Frontal cortex (tissue), 3 donors: ENCODE measurements at regions not wholly inside any gene's neighbourhood (a gene's known extent, or its start where the extent isn't known, plus 50 kb on each side); places are given as distances from the start of the nearest gene placed in this dataset.

Experiments used
- DNase-seq, 2 donors: peaks; one replicate each; pipeline ENCODE4 v3.0.0; 2012; ENCODE audit warnings: low spot score in 2 of 2
- FAIRE-seq: peaks from 2 replicates; lab custom pipeline; 2012; peaks lifted over from hg19 to GRCh38; lab: Jason Lieb, UNC
- donor health status: control.
- donor health status: control.
- donor health status: control.

DNA sequence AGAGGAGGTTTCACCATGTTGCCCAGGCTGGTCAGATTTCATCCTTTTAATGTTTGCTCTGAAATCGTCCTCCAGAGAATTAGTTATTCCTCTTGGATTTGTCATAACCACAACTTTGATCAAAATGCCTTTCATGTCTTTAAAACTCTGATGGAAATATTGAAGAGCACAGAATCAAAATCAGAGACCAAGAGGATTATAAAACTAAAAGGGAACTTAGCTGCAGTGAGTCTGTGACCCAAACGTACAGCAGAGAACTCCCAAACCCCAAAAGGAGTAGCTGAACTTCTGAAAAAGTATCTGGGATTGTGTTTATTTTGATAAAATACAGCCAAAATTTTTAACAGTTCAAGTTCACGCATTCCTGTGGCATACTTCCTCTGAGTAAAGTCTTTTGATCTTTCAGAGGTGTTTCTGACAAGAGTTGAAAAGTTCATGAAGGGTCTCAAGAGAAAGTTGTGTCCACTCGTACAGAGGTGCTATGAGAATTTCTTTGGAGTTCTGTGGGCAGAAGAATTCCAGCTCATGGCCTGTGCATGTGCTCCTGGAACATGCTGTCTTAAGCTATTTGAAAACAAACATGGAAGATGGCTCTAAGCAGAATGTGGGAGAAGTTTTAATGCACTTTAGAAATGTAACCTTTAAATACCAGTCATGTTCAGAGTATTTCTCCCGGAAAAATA is 124.0 kb downstream of the ESM1 start:
- no peak for FAIRE-seq
- DNase-seq: no peak

DNA sequence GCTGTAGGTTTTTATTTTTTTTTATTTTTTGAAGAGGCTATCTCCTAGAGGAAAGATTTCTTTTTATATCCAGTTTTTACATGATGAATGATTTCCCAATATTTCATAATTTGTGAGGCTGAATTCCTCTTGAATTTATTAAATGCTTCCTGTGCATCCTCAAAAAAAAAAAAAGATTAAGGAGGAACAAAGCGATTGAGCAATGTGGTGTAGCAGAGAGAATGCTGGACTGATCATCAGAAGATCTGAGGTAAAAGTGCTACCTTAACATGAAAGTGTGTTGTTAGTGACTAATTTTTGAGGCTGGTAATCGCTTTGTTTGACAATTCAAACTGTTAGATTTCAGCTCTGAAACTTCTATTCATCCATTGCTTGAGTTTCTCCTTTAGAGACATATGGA is 125.1 kb downstream of the ESM1 start:
- FAIRE-seq (no peak), DNase-seq (no peak)

- FAIRE-seq: no peak
- DNase-seq: no peak
These were observed 126.1 kb downstream of the ESM1 start for GRCh38 chr5:54859316-54859715.

GRCh38 chr5:54854883-54855581 is 130.4 kb downstream of the ESM1 start:
- no peak for DNase-seq
- FAIRE-seq: no peak

- FAIRE-seq (no peak), DNase-seq (no peak)
These were observed 133.4 kb downstream of the ESM1 start for GRCh38 chr5:54852007-54852406.

DNA sequence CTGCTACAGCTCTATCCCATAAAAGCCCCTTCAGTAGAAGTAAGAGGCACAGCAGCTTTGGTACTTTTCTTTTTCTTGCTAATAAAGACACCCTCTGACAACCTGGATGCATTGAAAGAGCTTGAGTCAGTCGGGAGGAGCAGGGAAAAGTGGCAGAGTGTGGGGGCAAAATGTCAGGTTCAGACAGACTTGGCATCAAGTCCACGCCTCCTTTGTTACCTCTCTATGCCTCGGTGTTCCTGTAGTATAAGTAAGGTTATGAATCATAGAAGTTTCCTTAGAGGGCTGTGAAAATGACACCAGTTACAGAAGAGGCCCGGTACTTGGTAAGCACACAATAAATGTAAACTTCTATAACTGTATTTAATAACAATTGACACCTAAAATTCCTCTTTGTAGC is 133.9 kb downstream of the ESM1 start:
- DNase-seq (no peak), FAIRE-seq (no peak)

DNA sequence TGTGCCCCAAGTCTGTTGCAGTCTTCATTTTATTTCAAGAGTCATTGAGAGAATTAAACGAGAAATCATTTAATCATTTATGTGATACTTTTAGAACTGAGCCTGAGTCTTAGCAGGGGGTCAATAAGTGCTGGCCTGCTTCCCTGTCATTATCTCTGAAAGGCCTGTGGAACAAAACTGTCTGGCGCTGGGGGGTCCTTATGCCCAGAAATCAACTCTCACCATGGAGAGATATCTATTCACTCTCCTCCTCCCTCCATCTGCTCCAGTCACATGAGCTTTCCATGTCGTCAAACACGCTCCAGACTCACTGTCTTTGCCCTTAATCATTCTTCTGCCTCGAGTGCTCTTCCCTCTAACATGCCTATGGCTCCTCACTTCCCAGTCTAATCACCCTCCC is 136.8 kb downstream of the ESM1 start:
- no peak for DNase-seq
- no peak for FAIRE-seq

- FAIRE-seq (no peak), DNase-seq (no peak)
These were observed 139.8 kb downstream of the ESM1 start for GRCh38 chr5:54845567-54845941.

GRCh38 chr5:54844905-54845566 is 140.4 kb downstream of the ESM1 start:
- no peak for DNase-seq
- FAIRE-seq: peak; percentile 93

- DNase-seq (no peak), FAIRE-seq (no peak)
These were observed 141.1 kb downstream of the ESM1 start for GRCh38 chr5:54844266-54844665.

DNA sequence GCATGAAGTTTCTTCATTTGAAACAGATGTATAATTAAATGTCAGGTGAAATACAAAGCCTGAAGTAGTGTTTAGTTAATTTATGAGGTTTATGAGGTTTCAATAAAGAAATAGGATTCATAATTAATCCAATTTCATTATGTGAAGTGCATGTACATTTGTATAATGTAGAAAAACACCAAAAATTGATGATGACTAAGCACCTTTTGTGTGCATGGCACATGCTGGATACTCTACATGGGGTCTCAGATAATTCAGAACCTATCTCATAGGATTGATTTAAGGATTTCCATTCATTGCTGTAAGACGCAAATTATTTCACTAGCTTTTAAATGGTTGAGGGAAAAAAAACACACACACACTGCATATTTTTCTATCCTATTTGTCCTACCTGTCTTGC is 143.9 kb downstream of the ESM1 start:
- no peak for FAIRE-seq
- no peak for DNase-seq

DNA sequence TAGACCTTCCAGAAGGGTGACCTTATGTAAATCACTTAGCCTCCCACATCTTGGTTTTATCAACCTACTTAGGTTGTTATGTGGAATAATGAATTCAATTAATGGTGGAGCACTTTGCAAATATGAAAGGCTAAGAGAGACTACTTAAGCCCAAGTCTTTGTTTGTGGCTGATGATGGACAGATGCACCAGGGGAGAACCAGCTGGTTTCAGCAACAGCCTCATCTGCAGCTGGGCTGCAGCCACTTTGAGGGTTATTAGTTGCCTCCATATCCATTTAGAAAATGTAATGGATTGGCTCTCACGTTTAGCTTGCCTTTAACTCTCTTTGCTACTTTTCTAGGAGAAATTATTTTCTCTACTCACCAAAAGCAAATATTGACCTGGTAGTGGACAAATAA is 146.6 kb downstream of the ESM1 start:
- no peak for FAIRE-seq
- DNase-seq: no peak

DNA sequence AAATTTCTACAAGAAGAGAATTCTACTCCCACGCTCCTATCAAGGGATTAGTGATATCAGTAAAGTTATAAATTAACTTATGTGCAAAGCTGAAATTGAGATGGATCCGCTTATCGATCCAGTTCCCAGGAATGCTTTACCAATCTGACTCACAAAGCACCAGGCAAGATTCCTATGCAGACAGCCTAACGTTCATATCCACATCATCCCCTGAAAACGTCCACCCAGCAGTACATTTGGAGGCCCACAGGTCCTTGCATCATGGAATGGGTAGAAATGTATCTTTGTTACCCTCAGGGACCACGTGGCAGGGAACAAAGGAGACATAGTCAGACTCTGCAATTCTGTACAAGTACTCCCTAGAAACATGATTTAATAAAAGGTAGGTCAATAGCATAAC is 147.4 kb downstream of the ESM1 start:
- DNase-seq: no peak
- FAIRE-seq: no peak

GRCh38 chr5:54837093-54837492 is 148.3 kb downstream of the ESM1 start:
- FAIRE-seq (no peak), DNase-seq (no peak)

- DNase-seq (no peak), FAIRE-seq (no peak)
These were observed 149.7 kb downstream of the ESM1 start for GRCh38 chr5:54835647-54836046.

DNA sequence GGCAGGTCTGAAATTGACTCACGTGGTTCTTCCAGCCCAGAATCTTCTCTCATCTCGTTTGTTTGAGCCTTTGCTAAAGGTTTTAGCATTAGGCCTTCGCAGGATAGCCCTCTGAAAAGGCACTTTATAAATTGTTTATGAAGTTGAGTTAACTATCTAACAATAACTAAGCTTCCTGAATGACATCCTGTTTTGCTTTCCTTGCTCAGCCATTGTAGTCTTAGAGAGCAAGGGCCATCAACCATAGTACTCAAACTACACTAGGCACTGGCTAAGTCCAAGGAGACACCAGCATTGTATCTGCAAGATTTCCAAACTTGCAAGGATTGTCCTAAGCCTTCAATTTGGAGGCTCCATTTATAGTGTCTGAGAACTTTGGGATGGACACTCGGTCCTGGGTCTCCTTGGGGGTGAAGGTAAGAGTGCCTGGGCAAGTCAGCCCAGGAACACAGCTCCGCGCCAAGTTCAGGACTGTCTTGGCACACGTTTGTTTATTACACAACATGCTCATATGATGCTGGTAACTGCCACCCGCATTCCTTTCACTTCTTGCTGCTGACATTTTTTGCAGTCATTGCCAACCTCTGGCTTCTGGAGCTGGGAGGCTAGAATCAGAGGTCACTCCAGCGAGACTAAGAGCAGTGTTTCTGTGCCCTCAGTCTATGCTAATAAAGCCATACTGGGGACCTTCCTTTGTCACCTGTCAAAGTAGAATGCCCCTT is 151.1 kb downstream of the ESM1 start:
- DNase-seq: no peak
- FAIRE-seq: no peak

- no peak for DNase-seq
- no peak for FAIRE-seq
These were observed 151.8 kb downstream of the ESM1 start for GRCh38 chr5:54833590-54833989.

DNA sequence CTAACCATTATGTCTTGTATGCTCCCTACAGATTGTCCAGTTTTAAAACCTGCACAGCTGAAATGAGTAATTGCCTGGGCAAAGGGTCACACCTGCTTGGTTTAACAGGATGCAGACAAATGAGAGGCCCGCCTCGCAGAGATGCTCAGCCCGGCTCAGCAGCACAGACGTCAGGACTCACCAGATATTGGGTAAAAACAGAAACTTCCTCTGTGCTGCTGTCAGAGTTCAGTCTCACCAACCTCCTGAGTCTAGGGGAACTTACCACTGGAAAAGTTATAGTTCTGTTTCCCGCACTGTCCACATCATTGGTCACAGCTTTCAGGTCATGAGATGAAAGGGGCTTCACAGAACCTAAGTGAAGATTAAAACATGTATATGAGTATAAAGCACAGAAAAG is 152.5 kb downstream of the ESM1 start:
- DNase-seq: no peak
- no peak for FAIRE-seq

DNA sequence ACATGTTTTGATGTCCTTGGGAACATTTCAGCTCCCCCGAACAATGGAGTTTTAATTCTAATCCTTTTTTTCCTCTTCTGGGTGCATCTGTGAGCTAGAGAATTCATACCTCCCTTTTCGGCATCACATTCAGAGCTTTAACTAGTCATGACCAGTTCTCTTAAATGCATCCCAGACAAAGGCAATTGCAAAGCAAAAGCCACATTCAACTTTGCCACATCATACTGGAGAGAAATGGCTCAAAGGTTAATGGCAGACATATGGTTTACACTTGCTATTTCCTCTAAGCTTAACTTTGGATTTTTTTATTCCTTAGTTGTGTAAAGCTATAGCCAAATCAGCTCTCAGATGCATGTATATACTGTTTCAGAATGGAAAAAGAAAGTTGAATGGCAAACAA is 153.3 kb downstream of the ESM1 start:
- DNase-seq: no peak
- no peak for FAIRE-seq

DNA sequence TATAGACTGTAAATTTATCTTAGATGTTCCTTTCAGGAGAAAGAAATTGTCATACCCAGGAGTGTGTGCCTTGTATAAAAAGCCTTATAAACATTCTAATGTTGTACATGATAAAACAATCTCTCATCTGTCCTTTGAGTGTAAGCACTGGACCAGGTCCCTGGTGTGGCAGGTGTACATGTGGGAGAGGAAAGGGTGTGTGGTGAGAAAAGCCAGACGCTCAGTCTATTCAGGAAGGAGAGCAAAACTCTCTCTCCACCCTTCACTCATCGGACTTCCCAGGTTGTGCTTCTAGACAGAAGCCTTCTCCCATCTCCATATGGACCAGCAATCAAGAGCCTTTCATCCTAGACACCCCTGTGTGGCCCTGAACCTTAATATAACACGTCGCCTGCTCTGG is 154.2 kb downstream of the ESM1 start:
- FAIRE-seq (no peak), DNase-seq (no peak)
